Panc1 (cell line): ENCODE measurements at regions not wholly inside any gene's neighbourhood (a gene's known extent, or its start where the extent isn't known, plus 50 kb on each side); places are given as distances from the start of the nearest gene placed in this dataset.

Experiments used
- ATAC-seq: fragments of 200-7000 bp; cut with Tn5 transposase; 2 replicates; pipeline ENCODE4 v1.9.1; 2020; ENCODE audit warnings: mild to moderate bottlenecking, moderate library complexity
- BruUV-seq: library from RNA; stranded (reverse); fragments of 400-500 nt; replicated peaks from 2 replicates; lab custom pipeline; 2021; lab: Mats Ljungman, UMichigan
- CTCF ChIA-PET: fragments of 300-600 bp; sonication (Branson Sonifier 250); formaldehyde crosslinking; loops from one replicate; lab custom pipeline; 2022; ENCODE audit warnings: antibody characterized with exemption; lab: Charles Lee
- POLR2A ChIA-PET: fragments of 300-600 bp; sonication (Branson Sonifier 250); formaldehyde crosslinking; loops from one replicate; lab custom pipeline; 2022; ENCODE audit warnings: antibody characterized with exemption; lab: Charles Lee
- DNase-seq: peaks from one replicate; pipeline ENCODE4 v3.0.0-alpha.2; 2010; ENCODE audit warnings: low read depth, low spot score
- H3K27ac ChIP-seq: 2 replicates; pipeline ENCODE4 v1.5.1; 2011; ENCODE audit warnings: mild to moderate bottlenecking, low read length, inconsistent platforms
- H3K27me3 ChIP-seq: fragments of 200-500 bp; sonication (Bioruptor generic); 2 replicates; pipeline ENCODE4 v1.6.0; 2014; ENCODE audit warnings: low read length, inconsistent platforms; ENCODE audit not compliant: control insufficient read depth, insufficient read depth
- H3K36me3 ChIP-seq: fragments of 200-500 bp; sonication (Bioruptor generic); 2 replicates; pipeline ENCODE4 v1.5.1; 2014; ENCODE audit warnings: inconsistent platforms, mild to moderate bottlenecking, low read length, moderate library complexity; ENCODE audit not compliant: control insufficient read depth, insufficient read depth
- H3K4me1 ChIP-seq: 2 replicates; pipeline ENCODE4 v1.5.1; 2011; ENCODE audit warnings: inconsistent platforms, mild to moderate bottlenecking, low read length, moderate library complexity; ENCODE audit not compliant: control insufficient read depth, insufficient read depth
- H3K4me3 ChIP-seq, 2 experiments: 2 replicates each; pipeline ENCODE4 v1.5.1; 2011 to 2012; ENCODE audit warnings: low read depth in 2 of 2, low read length in 2 of 2, mild to moderate bottlenecking in 2 of 2, inconsistent platforms in 1 of 2, moderate library complexity in 1 of 2
- H3K9me3 ChIP-seq: fragments of 200-500 bp; sonication (Bioruptor generic); 2 replicates; pipeline ENCODE4 v1.5.1; 2014; ENCODE audit warnings: low read depth, mild to moderate bottlenecking, inconsistent platforms, low read length, moderate library complexity; ENCODE audit not compliant: control insufficient read depth, insufficient read depth
- POLR2AphosphoS5 ChIP-seq: IDR thresholded peaks from 2 replicates; pipeline ENCODE4 v1.6.1; 2012; ENCODE audit warnings: mild to moderate bottlenecking, low read depth, low read length, moderate library complexity
- SIN3A ChIP-seq: IDR thresholded peaks from 2 replicates; pipeline ENCODE4 v1.6.1; 2012; ENCODE audit warnings: low read depth, mild to moderate bottlenecking, low read length, moderate library complexity, borderline replicate concordance; ENCODE audit not compliant: insufficient read depth
- TCF7L2 ChIP-seq: IDR thresholded peaks from 2 replicates; pipeline ENCODE4 v1.6.1; 2011; ENCODE audit warnings: mild to moderate bottlenecking, low read depth, low read length, inconsistent platforms
- in situ Hi-C: cut with HindIII; loops from 2 replicates; pipeline ENCODE4 v1.10.0; 2016; ENCODE audit warnings: low sequenced_read_pairs, low pct_unique_long_range_greater_than_20kb
- intact Hi-C: fragments of 100-400 bp; cut with micrococcal nuclease; formaldehyde crosslinking; loops from one replicate; pipeline ENCODE4 v1.10.0; 2022; ENCODE audit not compliant: unreplicated experiment
- TF ChIP-seq, protein P1 (sequence below), 2 experiments: IDR thresholded peaks; 2 replicates each; pipeline ENCODE4 v1.6.1; 2011 to 2012; ENCODE audit warnings: low read depth in 2 of 2, control low read depth in 1 of 2, low read length in 1 of 2, mild to moderate bottlenecking in 1 of 2, moderate library complexity in 1 of 2; ENCODE audit not compliant: insufficient read depth in 1 of 2
- TF ChIP-seq, protein P2 (sequence below): fragments of 450-650 bp; IDR thresholded peaks from 2 replicates; pipeline ENCODE4 v1.5.1; 2017; ENCODE audit warnings: mild to moderate bottlenecking

DNA sequence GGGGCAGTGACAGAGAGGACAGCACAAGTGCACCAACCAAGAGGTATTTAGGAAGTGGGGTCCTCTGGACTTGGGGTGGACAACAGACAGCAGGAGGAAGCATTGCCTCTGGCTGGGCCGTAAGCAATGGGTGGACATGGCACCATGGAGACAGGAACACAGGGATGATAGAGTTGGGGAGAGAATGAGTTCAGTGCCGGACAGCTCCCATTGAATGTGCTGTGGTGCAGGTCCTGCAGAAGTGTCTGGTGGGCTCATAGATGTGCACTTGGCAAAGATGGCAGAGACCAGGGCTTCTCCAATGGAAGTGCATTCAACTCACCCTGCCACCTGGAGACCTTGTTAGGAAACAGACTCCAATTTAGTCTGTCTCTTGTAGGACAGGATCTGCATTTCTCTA is 341.5 kb upstream of the ZMIZ1 start:
- Histone ChIP-seq H3K36me3 (no peaks in the 10 kb centered on the region), H3K4me1 (no peaks in the 10 kb centered on the region), H3K27ac (no peak overlapping the region), H3K27me3 (peaks cover 24% of the 10 kb centered on the region), H3K9me3 (no peaks in the 10 kb centered on the region), H3K4me3 (no peak overlapping the region)
- in situ Hi-C loops (no loop called here), intact Hi-C loops (no loop called here)
- POLR2A ChIA-PET, result no interaction called here
- no peak for TF ChIP-seq POLR2AphosphoS5
- TF ChIP-seq, protein P1, sequence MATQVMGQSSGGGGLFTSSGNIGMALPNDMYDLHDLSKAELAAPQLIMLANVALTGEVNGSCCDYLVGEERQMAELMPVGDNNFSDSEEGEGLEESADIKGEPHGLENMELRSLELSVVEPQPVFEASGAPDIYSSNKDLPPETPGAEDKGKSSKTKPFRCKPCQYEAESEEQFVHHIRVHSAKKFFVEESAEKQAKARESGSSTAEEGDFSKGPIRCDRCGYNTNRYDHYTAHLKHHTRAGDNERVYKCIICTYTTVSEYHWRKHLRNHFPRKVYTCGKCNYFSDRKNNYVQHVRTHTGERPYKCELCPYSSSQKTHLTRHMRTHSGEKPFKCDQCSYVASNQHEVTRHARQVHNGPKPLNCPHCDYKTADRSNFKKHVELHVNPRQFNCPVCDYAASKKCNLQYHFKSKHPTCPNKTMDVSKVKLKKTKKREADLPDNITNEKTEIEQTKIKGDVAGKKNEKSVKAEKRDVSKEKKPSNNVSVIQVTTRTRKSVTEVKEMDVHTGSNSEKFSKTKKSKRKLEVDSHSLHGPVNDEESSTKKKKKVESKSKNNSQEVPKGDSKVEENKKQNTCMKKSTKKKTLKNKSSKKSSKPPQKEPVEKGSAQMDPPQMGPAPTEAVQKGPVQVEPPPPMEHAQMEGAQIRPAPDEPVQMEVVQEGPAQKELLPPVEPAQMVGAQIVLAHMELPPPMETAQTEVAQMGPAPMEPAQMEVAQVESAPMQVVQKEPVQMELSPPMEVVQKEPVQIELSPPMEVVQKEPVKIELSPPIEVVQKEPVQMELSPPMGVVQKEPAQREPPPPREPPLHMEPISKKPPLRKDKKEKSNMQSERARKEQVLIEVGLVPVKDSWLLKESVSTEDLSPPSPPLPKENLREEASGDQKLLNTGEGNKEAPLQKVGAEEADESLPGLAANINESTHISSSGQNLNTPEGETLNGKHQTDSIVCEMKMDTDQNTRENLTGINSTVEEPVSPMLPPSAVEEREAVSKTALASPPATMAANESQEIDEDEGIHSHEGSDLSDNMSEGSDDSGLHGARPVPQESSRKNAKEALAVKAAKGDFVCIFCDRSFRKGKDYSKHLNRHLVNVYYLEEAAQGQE (IDR thresholded peaks at IDR 0.05; ENCODE audit: insufficient read depth in 1 of 2, low read depth in 2 of 2, low read length in 1 of 2), result peak; percentile 48 to 58; a peak in 1 of 4 replicates
- BruUV-seq, result no TSS peak
- CTCF ChIA-PET, result no interaction called here
- ATAC-seq (no peak), DNase-seq (no peak)

DNA sequence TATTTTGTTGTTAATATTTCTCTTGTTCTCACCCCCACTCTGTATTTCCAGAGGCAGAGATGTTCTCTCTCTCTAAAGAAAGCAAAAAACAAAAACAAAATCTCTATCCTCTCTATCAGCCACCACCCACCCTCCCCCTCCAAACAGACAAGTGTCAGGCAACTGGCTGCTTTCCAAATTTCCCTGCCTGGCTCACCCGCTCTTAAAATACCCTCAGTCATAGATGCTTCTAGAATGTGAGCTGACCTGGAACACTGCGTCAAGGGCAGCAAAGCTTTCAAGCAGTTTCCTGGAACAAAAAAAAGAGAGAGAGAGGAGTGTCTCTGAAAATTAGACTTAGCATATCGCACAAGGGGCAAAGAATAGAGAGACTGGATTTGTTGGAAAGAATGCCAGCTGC is 341.0 kb upstream of the ZMIZ1 start:
- Histone ChIP-seq H3K27me3 (peaks cover 24% of the 10 kb centered on the region), H3K4me1 (no peaks in the 10 kb centered on the region), H3K27ac (no peak overlapping the region), H3K4me3 (no peak overlapping the region), H3K36me3 (no peaks in the 10 kb centered on the region), H3K9me3 (no peaks in the 10 kb centered on the region)
- BruUV-seq, result no TSS peak
- TF ChIP-seq SIN3A, result no peak
- TF ChIP-seq, protein P2, sequence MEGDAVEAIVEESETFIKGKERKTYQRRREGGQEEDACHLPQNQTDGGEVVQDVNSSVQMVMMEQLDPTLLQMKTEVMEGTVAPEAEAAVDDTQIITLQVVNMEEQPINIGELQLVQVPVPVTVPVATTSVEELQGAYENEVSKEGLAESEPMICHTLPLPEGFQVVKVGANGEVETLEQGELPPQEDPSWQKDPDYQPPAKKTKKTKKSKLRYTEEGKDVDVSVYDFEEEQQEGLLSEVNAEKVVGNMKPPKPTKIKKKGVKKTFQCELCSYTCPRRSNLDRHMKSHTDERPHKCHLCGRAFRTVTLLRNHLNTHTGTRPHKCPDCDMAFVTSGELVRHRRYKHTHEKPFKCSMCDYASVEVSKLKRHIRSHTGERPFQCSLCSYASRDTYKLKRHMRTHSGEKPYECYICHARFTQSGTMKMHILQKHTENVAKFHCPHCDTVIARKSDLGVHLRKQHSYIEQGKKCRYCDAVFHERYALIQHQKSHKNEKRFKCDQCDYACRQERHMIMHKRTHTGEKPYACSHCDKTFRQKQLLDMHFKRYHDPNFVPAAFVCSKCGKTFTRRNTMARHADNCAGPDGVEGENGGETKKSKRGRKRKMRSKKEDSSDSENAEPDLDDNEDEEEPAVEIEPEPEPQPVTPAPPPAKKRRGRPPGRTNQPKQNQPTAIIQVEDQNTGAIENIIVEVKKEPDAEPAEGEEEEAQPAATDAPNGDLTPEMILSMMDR, result no peak
- TF ChIP-seq, protein P1 (IDR thresholded peaks at IDR 0.05; ENCODE audit: insufficient read depth in 1 of 2, low read depth in 2 of 2, low read length in 1 of 2), result no peak
- TF ChIP-seq POLR2AphosphoS5, result no peak
- TF ChIP-seq TCF7L2, result no peak
- ChIA-PET POLR2A (no interaction called here), CTCF (no interaction called here)
- in situ Hi-C loops (no loop called here), intact Hi-C loops (no loop called here)
- ATAC-seq (no peak), DNase-seq (no peak)
